ENCODE measurements at regions not wholly inside any gene's neighbourhood (a gene's known extent, or its start where the extent isn't known, plus 50 kb on each side); places are given as distances from the start of the nearest gene placed in this dataset.

DNA sequence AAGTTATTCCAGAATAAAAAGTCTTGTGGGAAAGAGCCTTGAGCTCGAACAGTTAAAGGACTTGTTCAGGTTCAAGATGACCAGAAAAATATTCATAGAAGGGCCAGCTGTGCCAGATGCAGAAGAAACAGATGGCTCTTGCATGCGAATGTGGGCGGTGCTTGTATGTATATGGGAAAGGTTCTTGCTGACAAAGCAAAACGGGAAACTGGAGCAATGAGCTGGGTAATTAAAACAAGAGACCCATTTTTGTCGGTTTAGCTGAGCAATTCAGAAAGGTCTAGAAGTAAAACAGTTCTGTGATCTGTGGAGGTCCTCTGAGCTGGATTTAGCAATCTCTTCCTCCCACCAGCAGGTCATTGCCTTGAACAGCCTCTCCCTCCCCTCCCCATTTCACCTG, 107.2 kb upstream of the MARK1 start:
- no peak overlapping the region for H3K4me3 ChIP-seq (ENCODE audit: extremely low read depth in 1 of 4, insufficient read depth in 2 of 4, low read depth in 3 of 4, low read length in 4 of 4)
- no peak overlapping the region for H3K56ac ChIP-seq (replicated peaks; ENCODE audit: insufficient read length, low read depth, low read length)
- no peak overlapping the region for H3K4ac ChIP-seq (replicated peaks; ENCODE audit: insufficient read length, low read depth, low read length)
- no peak overlapping the region for H3K27ac ChIP-seq (ENCODE audit: low read depth, low read length)
- no peak overlapping the region for H4K8ac ChIP-seq (ENCODE audit: extremely low read depth, insufficient read depth, low read length)
- 70% methylated on average over 5 of the region's 5 CpGs; no CpG with 5 or more reads in 1 of the 2 experiments for WGBS, 2 experiments (ENCODE audit: extremely low coverage in 1 of 2, insufficient coverage in 1 of 2, insufficient read length in 1 of 2, insufficient replicate concordance in 2 of 2, low coverage in 1 of 2, low lambda C conversion rate in 2 of 2, missing lambda C conversion rate in 1 of 2)
- H3K79me2 ChIP-seq (ENCODE audit: control insufficient read depth in 1 of 2, insufficient read depth in 2 of 2, low read length in 2 of 2) = no peaks in the 10 kb centered on the region
- POLR2A ChIA-PET (ENCODE audit: partially characterized antibody) = interaction anchor here (0.7 kb wide), 1 partner anchor 72 kb away, joined by 3 read pairs; no protein-coding TSS in a partner anchor
- H3K23me2 ChIP-seq (ENCODE audit: low read depth, low read length) = no peaks in the 10 kb centered on the region; the same call in 1 of the 2 replicates
- no peaks in the 10 kb centered on the region for H3K4me1 ChIP-seq (replicated peaks in 1 of 4; ENCODE audit: control insufficient read depth in 3 of 4, insufficient read depth in 4 of 4, low read length in 3 of 4)
- H4K91ac ChIP-seq (replicated peaks; ENCODE audit: insufficient read length, low read length) = no peak overlapping the region
- H2BK5ac ChIP-seq (ENCODE audit: low read depth, low read length) = no peak overlapping the region
- no peak overlapping the region for H3K4me2 ChIP-seq (ENCODE audit: insufficient read depth in 1 of 2, low read depth in 2 of 2, low read length in 2 of 2)
- FAIRE-seq (no peak), DNase-seq (ENCODE audit: low read depth in 1 of 2, low spot score in 2 of 2) (no peak)
- H2AFZ ChIP-seq (ENCODE audit: low read length) = peak overlapping the region; percentile 28; the same call in 1 of the 2 replicates
- H3K18ac ChIP-seq (ENCODE audit: extremely low read depth, low read length) = no peak overlapping the region
- no peak overlapping the region for H2BK20ac ChIP-seq (ENCODE audit: low read length)
- TF ChIP-seq RFX5 (IDR thresholded peaks at IDR 0.05; ENCODE audit: borderline replicate concordance, low read depth, low read length) = no peak
- peak; percentile 60 for TF ChIP-seq MAFK (IDR thresholded peaks at IDR 0.05; ENCODE audit: low read depth, low read length)
- TF ChIP-seq, protein P1, sequence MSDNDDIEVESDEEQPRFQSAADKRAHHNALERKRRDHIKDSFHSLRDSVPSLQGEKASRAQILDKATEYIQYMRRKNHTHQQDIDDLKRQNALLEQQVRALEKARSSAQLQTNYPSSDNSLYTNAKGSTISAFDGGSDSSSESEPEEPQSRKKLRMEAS (IDR thresholded peaks at IDR 0.05) = no peak
- no peak for TF ChIP-seq KDM4A (IDR thresholded peaks at IDR 0.05; ENCODE audit: low read depth, low read length, severe bottlenecking)
- no peak for TF ChIP-seq GTF2F1 (IDR thresholded peaks at IDR 0.05; ENCODE audit: borderline replicate concordance, low read depth, low read length)
- TF ChIP-seq EZH2 (IDR thresholded peaks at IDR 0.05; ENCODE audit: low read depth, low read length, severe bottlenecking) = no peak
- no peak for TF ChIP-seq SIN3A (conservative IDR thresholded peaks at IDR 0.05 in 1 of 2, IDR thresholded peaks at IDR 0.05 in 1 of 2; ENCODE audit: low read depth in 1 of 2, low read length in 2 of 2)
- TF ChIP-seq TCF12 (IDR thresholded peaks at IDR 0.05; ENCODE audit: low read depth, low read length) = no peak
- no peaks in the 10 kb centered on the region for H3K36me3 ChIP-seq (ENCODE audit: control insufficient read depth in 2 of 4, insufficient read depth in 4 of 4, low read length in 3 of 4)
- H2BK15ac ChIP-seq (ENCODE audit: low read length) = no peak overlapping the region
- H3K27me3 ChIP-seq (replicated peaks in 1 of 4; ENCODE audit: control insufficient read depth in 3 of 4, extremely low read depth in 1 of 4, insufficient read depth in 3 of 4, low read length in 3 of 4) = no peaks in the 10 kb centered on the region
- H2BK12ac ChIP-seq (ENCODE audit: low read depth, low read length) = no peak overlapping the region
- CTCF ChIA-PET (ENCODE audit: partially characterized antibody) = interaction anchor here (0.9 to 1.5 kb wide), 3 partner anchors 9 to 125 kb away, joined by 3 to 5 read pairs (median 3); no protein-coding TSS in a partner anchor
- no peaks in the 10 kb centered on the region for H3K9me3 ChIP-seq (ENCODE audit: insufficient read depth in 2 of 2, low read depth in 1 of 2, low read length in 1 of 2)
- H3K23ac ChIP-seq (ENCODE audit: insufficient read length) = no peak overlapping the region
- H3K79me1 ChIP-seq (ENCODE audit: low read depth, low read length) = no peaks in the 10 kb centered on the region
- no peak overlapping the region for H2BK120ac ChIP-seq (replicated peaks; ENCODE audit: low read depth, low read length)
- no peak overlapping the region for H2AK5ac ChIP-seq (ENCODE audit: low read depth, low read length)
- no peak overlapping the region for H4K5ac ChIP-seq (ENCODE audit: insufficient read length, low read depth, low read length)
- H3K9ac ChIP-seq (replicated peaks in 1 of 4; ENCODE audit: extremely low read depth in 1 of 4, low read depth in 3 of 4, low read length in 3 of 4) = no peak overlapping the region
- no peaks in the 10 kb centered on the region for H4K20me1 ChIP-seq (replicated peaks in 1 of 2; ENCODE audit: control insufficient read depth in 1 of 2, insufficient read depth in 2 of 2, low read length in 2 of 2)
- H3K14ac ChIP-seq (ENCODE audit: insufficient read length) = no peak overlapping the region

Data from H1 (cell line).